ENCODE measurements at regions not wholly inside any gene's neighbourhood (a gene's known extent, or its start where the extent isn't known, plus 50 kb on each side); places are given as distances from the start of the nearest gene placed in this dataset.

GRCh38 chr18:77444385-77444784 is 194.7 kb downstream of the GALR1 start:
- TF ChIP-seq CTCF (IDR thresholded peaks at IDR 0.05; ENCODE audit: poor library complexity, severe bottlenecking) (no peak), POLR2AphosphoS5 (IDR thresholded peaks at IDR 0.05) (no peak), SMC3 (conservative IDR thresholded peaks at IDR 0.05; ENCODE audit: poor library complexity) (no peak), EZH2 (IDR thresholded peaks at IDR 0.05; ENCODE audit: borderline replicate concordance, insufficient read depth, low read length, poor library complexity, severe bottlenecking) (no peak), EP300 (conservative IDR thresholded peaks at IDR 0.05; ENCODE audit: poor library complexity, severe bottlenecking) (no peak)
